Chondrocyte (in vitro differentiated cells): ENCODE measurements at regions not wholly inside any gene's neighbourhood (a gene's known extent, or its start where the extent isn't known, plus 50 kb on each side); places are given as distances from the start of the nearest gene placed in this dataset.

Experiments
- DNase-seq: peaks from one replicate; pipeline ENCODE4 v3.0.0; 2021; ENCODE audit warnings: mixed read lengths, low spot score
- H3K27ac Mint-ChIP-seq: one replicate; pipeline ENCODE4 v1.8.0; 2021; ENCODE audit warnings: mild to moderate bottlenecking, moderate library complexity, mixed read lengths; ENCODE audit not compliant: unreplicated experiment
- H3K27me3 Mint-ChIP-seq: 2 replicates; pipeline ENCODE4 v1.8.0; 2021; ENCODE audit warnings: low read depth, mixed read lengths
- H3K36me3 Mint-ChIP-seq: 2 replicates; pipeline ENCODE4 v1.8.0; 2021; ENCODE audit warnings: low read depth, mixed read lengths
- H3K4me1 Mint-ChIP-seq: 2 replicates; pipeline ENCODE4 v1.8.0; 2021; ENCODE audit warnings: low read depth, mild to moderate bottlenecking, mixed read lengths
- H3K4me3 Mint-ChIP-seq: one replicate; pipeline ENCODE4 v1.8.0; 2021; ENCODE audit warnings: mild to moderate bottlenecking, moderate library complexity, mixed read lengths; ENCODE audit not compliant: unreplicated experiment
- H3K9me3 Mint-ChIP-seq: 2 replicates; pipeline ENCODE4 v1.8.0; 2021; ENCODE audit warnings: low read depth, mixed read lengths
- TF ChIP-seq, protein P1 (sequence below): fragments of 200-600 bp; sonication (generic); IDR thresholded peaks from 2 replicates; pipeline ENCODE4 v1.5.0; 2021; ENCODE audit warnings: antibody characterized with exemption, mild to moderate bottlenecking, moderate library complexity

- no peaks in the 10 kb centered on the region for H3K4me1 Mint-ChIP-seq
- H3K27me3 Mint-ChIP-seq: peaks cover 16% of the 10 kb centered on the region
- no peaks in the 10 kb centered on the region for H3K9me3 Mint-ChIP-seq
- TF ChIP-seq, protein P1, sequence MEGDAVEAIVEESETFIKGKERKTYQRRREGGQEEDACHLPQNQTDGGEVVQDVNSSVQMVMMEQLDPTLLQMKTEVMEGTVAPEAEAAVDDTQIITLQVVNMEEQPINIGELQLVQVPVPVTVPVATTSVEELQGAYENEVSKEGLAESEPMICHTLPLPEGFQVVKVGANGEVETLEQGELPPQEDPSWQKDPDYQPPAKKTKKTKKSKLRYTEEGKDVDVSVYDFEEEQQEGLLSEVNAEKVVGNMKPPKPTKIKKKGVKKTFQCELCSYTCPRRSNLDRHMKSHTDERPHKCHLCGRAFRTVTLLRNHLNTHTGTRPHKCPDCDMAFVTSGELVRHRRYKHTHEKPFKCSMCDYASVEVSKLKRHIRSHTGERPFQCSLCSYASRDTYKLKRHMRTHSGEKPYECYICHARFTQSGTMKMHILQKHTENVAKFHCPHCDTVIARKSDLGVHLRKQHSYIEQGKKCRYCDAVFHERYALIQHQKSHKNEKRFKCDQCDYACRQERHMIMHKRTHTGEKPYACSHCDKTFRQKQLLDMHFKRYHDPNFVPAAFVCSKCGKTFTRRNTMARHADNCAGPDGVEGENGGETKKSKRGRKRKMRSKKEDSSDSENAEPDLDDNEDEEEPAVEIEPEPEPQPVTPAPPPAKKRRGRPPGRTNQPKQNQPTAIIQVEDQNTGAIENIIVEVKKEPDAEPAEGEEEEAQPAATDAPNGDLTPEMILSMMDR: no peak
- DNase-seq: no peak
- no peak overlapping the region for H3K27ac Mint-ChIP-seq
- no peak overlapping the region for H3K4me3 Mint-ChIP-seq
- H3K36me3 Mint-ChIP-seq: no peaks in the 10 kb centered on the region
These were observed 59.0 kb upstream of the C9orf72 start for GRCh38 chr9:27632254-27632653.

GRCh38 chr9:27633764-27634163 lies 60.5 kb upstream of the C9orf72 start:
- no peak overlapping the region for H3K27ac Mint-ChIP-seq
- no peak for DNase-seq
- H3K9me3 Mint-ChIP-seq: no peaks in the 10 kb centered on the region
- H3K4me3 Mint-ChIP-seq: no peak overlapping the region
- H3K27me3 Mint-ChIP-seq: peaks cover 16% of the 10 kb centered on the region
- no peaks in the 10 kb centered on the region for H3K36me3 Mint-ChIP-seq
- no peaks in the 10 kb centered on the region for H3K4me1 Mint-ChIP-seq
- TF ChIP-seq, protein P1: no peak

- Mint-ChIP-seq H3K4me1 (no peaks in the 10 kb centered on the region), H3K36me3 (no peaks in the 10 kb centered on the region), H3K4me3 (no peak overlapping the region), H3K27ac (no peak overlapping the region), H3K27me3 (peaks cover 16% of the 10 kb centered on the region), H3K9me3 (no peaks in the 10 kb centered on the region)
- DNase-seq: no peak
- TF ChIP-seq, protein P1: no peak
These were observed 61.6 kb upstream of the C9orf72 start for GRCh38 chr9:27634879-27635278.

- no peaks in the 10 kb centered on the region for H3K4me1 Mint-ChIP-seq
- no peaks in the 10 kb centered on the region for H3K36me3 Mint-ChIP-seq
- H3K9me3 Mint-ChIP-seq: peaks cover 4% of the 10 kb centered on the region
- H3K27me3 Mint-ChIP-seq: peaks cover 2% of the 10 kb centered on the region
- DNase-seq: no peak
- H3K27ac Mint-ChIP-seq: no peak overlapping the region
- H3K4me3 Mint-ChIP-seq: no peak overlapping the region
- TF ChIP-seq, protein P1: no peak
These were observed 65.4 kb upstream of the C9orf72 start for GRCh38 chr9:27638716-27639115.

DNA sequence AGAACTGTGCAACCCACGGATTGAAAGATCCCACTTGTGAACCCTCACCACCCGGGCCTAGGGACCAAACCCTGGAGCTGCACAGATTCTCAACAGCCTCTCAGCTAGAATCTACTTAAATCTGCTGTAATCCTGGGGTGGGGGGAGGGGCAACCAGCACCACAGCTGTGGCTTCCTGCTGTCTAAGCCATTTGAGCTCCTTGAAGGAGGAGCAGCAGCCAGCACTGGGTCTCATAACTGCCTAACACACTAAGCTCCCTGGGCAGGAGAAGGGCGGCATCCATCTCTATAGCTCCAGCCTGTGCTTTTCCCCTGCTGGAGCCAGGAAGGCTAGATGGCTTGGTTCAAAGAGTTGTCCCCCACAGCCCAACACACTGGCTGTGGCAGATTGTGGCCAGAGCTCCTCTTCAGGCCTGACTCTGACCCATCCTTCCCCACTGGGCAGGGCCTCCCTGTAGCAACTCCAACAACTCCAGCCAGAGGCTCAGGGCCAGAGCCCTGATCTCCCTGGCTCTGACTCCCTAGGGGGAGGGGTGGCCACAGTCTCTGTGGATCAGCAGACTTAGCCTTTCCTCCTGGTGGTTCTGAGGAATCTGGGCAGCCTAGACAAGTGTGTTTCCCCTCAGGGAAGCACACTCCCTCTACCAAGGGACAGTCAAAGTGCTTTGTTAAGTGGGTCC lies 72.0 kb upstream of the C9orf72 start:
- Mint-ChIP-seq H3K4me3 (no peak overlapping the region), H3K9me3 (peaks cover 13% of the 10 kb centered on the region)
- DNase-seq: no peak

More for the DNA sequence above, 72.0 kb upstream of the C9orf72 start:
- TF ChIP-seq, protein P1: no peak
- no peak overlapping the region for H3K27ac Mint-ChIP-seq
- no peaks in the 10 kb centered on the region for H3K4me1 Mint-ChIP-seq
- peaks cover 2% of the 10 kb centered on the region for H3K36me3 Mint-ChIP-seq
- peaks cover 10% of the 10 kb centered on the region for H3K27me3 Mint-ChIP-seq
